HEK293 (cell line): ENCODE measurements at regions not wholly inside any gene's neighbourhood (a gene's known extent, or its start where the extent isn't known, plus 50 kb on each side); places are given as distances from the start of the nearest gene placed in this dataset.
A peak's percentile ranks its signal among the peaks of the same experiment; 100 is the strongest.

Experiments used
- CTCF ChIA-PET: fragments of 350-600 bp; formaldehyde crosslinking; extraction: SDS; loops from one replicate; lab custom pipeline; 2021; ENCODE audit warnings: antibody characterized with exemption; lab: Yijun Ruan, JAX
- POLR2A ChIA-PET: fragments of 300-600 bp; formaldehyde crosslinking; extraction: SDS; loops from one replicate; lab custom pipeline; 2020; ENCODE audit warnings: antibody characterized with exemption, inconsistent platforms; lab: Yijun Ruan, JAX
- H3K27ac ChIP-seq: fragments of 200-500 bp; sonication (Bioruptor generic); 2 replicates; pipeline ENCODE4 v1.5.1; 2014; ENCODE audit warnings: low read depth, low read length, control low read depth, inconsistent platforms; ENCODE audit errors: extremely low read depth
- H3K36me3 ChIP-seq, 2 experiments: fragments of 200-500 bp in 1 of 2; sonication (Bioruptor generic) in 1 of 2; 1 replicate in 1 of 2; 2 replicates in 1 of 2; pipeline ENCODE4 v1.5.1; 2014 to 2017; ENCODE audit warnings: inconsistent platforms in 2 of 2, low read length in 2 of 2; ENCODE audit not compliant: control insufficient read depth in 2 of 2, insufficient read depth in 1 of 2
- H3K4me1 ChIP-seq: fragments of 200-500 bp; sonication (Bioruptor generic); 2 replicates; pipeline ENCODE4 v1.5.1; 2014; ENCODE audit warnings: mild to moderate bottlenecking, low read length, inconsistent platforms; ENCODE audit not compliant: control insufficient read depth, insufficient read depth
- H3K4me3 ChIP-seq: 2 replicates; pipeline ENCODE4 v1.5.1; 2011; ENCODE audit warnings: low read depth, mild to moderate bottlenecking, control low read depth, low read length, moderate library complexity
- H3K9me3 ChIP-seq: fragments of 200-500 bp; sonication (Bioruptor generic); 2 replicates; pipeline ENCODE4 v1.5.1; 2014; ENCODE audit warnings: low read depth, low read length, inconsistent platforms; ENCODE audit not compliant: control insufficient read depth, insufficient read depth
- REPIN1 ChIP-seq: fragments of 450-650 bp; formaldehyde crosslinking; IDR thresholded peaks from 2 replicates; pipeline ENCODE4 v1.5.1; 2017; ENCODE audit warnings: missing biosample characterization, missing genetic modification characterization, low read depth
- ZBTB7A ChIP-seq: fragments of 450-650 bp; formaldehyde crosslinking; IDR thresholded peaks from 2 replicates; pipeline ENCODE4 v1.5.1; 2016; ENCODE audit warnings: low read depth, missing biosample characterization, missing genetic modification characterization
- ZBTB8A ChIP-seq: fragments of 450-650 bp; formaldehyde crosslinking; IDR thresholded peaks from 2 replicates; pipeline ENCODE4 v1.5.1; 2016; ENCODE audit warnings: missing biosample characterization, missing genetic modification characterization
- ZNF174 ChIP-seq: fragments of 450-650 bp; formaldehyde crosslinking; IDR thresholded peaks from 2 replicates; pipeline ENCODE4 v1.5.0; 2017; ENCODE audit warnings: missing biosample characterization, mild to moderate bottlenecking, missing genetic modification characterization
- ZNF223 ChIP-seq: fragments of 450-650 bp; formaldehyde crosslinking; IDR thresholded peaks from 2 replicates; pipeline ENCODE4 v1.5.1; 2016; ENCODE audit warnings: missing biosample characterization, missing genetic modification characterization
- ZNF341 ChIP-seq: fragments of 450-650 bp; formaldehyde crosslinking; IDR thresholded peaks from 2 replicates; pipeline ENCODE4; 2016; ENCODE audit warnings: low read depth, missing biosample characterization, missing genetic modification characterization
- ZNF350 ChIP-seq: fragments of 450-650 bp; formaldehyde crosslinking; IDR thresholded peaks from 2 replicates; pipeline ENCODE4 v1.5.0; 2017; ENCODE audit warnings: missing biosample characterization, mild to moderate bottlenecking, missing genetic modification characterization
- ZNF354C ChIP-seq: fragments of 450-650 bp; formaldehyde crosslinking; IDR thresholded peaks from 2 replicates; pipeline ENCODE4 v1.5.1; 2016; ENCODE audit warnings: missing biosample characterization, missing genetic modification characterization, low read depth, borderline replicate concordance
- ZNF404 ChIP-seq: fragments of 450-650 bp; formaldehyde crosslinking; IDR thresholded peaks from 2 replicates; pipeline ENCODE4 v1.5.1; 2017; ENCODE audit warnings: missing biosample characterization, missing genetic modification characterization
- ZNF555 ChIP-seq: fragments of 450-650 bp; formaldehyde crosslinking; conservative IDR thresholded peaks from 2 replicates; pipeline ENCODE4 v1.5.1; 2017; ENCODE audit warnings: missing biosample characterization, mild to moderate bottlenecking, missing genetic modification characterization, inconsistent platforms
- ZNF561 ChIP-seq: fragments of 450-650 bp; IDR thresholded peaks from 2 replicates; pipeline ENCODE4 v1.5.1; 2018; ENCODE audit warnings: missing biosample characterization, missing genetic modification characterization, borderline replicate concordance
- ZNF629 ChIP-seq: fragments of 450-650 bp; formaldehyde crosslinking; IDR thresholded peaks from 2 replicates; pipeline ENCODE4 v1.5.1; 2017; ENCODE audit warnings: missing biosample characterization, missing genetic modification characterization
- ZNF654 ChIP-seq: fragments of 450-650 bp; formaldehyde crosslinking; IDR thresholded peaks from 2 replicates; pipeline ENCODE4 v1.5.1; 2016; ENCODE audit warnings: low read depth, missing biosample characterization, missing genetic modification characterization
- ZNF776 ChIP-seq: fragments of 450-650 bp; formaldehyde crosslinking; IDR thresholded peaks from 2 replicates; pipeline ENCODE4 v1.5.0; 2017; ENCODE audit warnings: missing biosample characterization, missing genetic modification characterization, borderline replicate concordance
- TF ChIP-seq, protein P1 (sequence below): fragments of 450-650 bp; formaldehyde crosslinking; IDR thresholded peaks from 2 replicates; pipeline ENCODE4 v1.5.1; 2016; ENCODE audit warnings: missing biosample characterization, missing genetic modification characterization
- TF ChIP-seq, protein P2 (sequence below): fragments of 450-650 bp; formaldehyde crosslinking; IDR thresholded peaks from 2 replicates; pipeline ENCODE4 v1.5.1; 2016; ENCODE audit warnings: missing biosample characterization, missing genetic modification characterization, borderline replicate concordance
- TF ChIP-seq, protein P3 (sequence below): fragments of 450-650 bp; formaldehyde crosslinking; IDR thresholded peaks from 2 replicates; pipeline ENCODE4 v1.5.1; 2016; ENCODE audit warnings: missing biosample characterization, missing genetic modification characterization
- TF ChIP-seq, protein P4 (sequence below): fragments of 450-650 bp; formaldehyde crosslinking; IDR thresholded peaks from 2 replicates; pipeline ENCODE4 v1.5.1; 2016; ENCODE audit warnings: missing biosample characterization, missing genetic modification characterization
- TF ChIP-seq, protein P5 (sequence below): fragments of 450-650 bp; formaldehyde crosslinking; IDR thresholded peaks from 2 replicates; pipeline ENCODE4 v1.5.1; 2016; ENCODE audit warnings: missing biosample characterization, missing genetic modification characterization

DNA sequence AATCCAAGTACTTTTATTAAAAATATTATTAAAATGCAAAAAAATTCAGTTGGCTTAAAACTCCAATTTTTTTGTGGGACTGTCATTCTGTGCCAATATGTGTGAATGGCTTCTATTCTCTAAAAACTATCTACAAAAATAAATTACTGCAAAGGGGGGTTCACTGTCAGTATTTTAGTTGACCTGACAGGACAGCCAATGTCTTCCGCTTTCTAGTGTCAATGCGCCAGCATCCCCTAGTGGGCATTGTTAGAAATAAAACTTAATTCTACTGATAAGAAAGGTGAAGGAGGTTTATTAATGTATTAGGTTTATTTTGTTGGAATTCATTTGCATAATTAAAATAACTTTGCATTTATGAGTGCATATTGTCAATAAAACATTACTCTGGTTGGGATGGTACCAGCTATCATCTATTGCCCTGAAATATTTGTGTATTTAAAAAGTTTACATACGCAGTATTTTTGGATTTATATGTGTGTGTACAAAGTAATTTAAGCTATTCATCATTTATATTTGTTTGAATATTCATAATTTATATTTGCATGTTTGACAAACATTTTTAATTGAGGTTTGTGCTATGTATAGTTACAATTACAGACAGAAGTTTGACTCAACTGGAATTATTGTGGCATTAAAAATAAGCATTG is 527.2 kb downstream of the FLRT2 start:
- H3K9me3 ChIP-seq = no peaks in the 10 kb centered on the region
- no peaks in the 10 kb centered on the region for H3K4me1 ChIP-seq
- POLR2A ChIA-PET = no interaction called here
- H3K27ac ChIP-seq = no peak overlapping the region
- CTCF ChIA-PET = interaction anchor here (0.5 to 1.0 kb wide), 3 partner anchors 19 to 367 kb away, joined by 3 to 5 read pairs (median 3); no protein-coding TSS in a partner anchor
- TF ChIP-seq, protein P1, sequence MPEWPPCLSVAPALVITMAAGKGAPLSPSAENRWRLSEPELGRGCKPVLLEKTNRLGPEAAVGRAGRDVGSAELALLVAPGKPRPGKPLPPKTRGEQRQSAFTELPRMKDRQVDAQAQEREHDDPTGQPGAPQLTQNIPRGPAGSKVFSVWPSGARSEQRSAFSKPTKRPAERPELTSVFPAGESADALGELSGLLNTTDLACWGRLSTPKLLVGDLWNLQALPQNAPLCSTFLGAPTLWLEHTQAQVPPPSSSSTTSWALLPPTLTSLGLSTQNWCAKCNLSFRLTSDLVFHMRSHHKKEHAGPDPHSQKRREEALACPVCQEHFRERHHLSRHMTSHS (tag by site-specific recombination) = no peak
- TF ChIP-seq ZNF404 (no peak), ZNF223 (tag by site-specific recombination) (no peak), ZNF654 (tag by site-specific recombination) (peak; percentile 44), ZNF629 (tag by site-specific recombination) (no peak)
- TF ChIP-seq, protein P2, sequence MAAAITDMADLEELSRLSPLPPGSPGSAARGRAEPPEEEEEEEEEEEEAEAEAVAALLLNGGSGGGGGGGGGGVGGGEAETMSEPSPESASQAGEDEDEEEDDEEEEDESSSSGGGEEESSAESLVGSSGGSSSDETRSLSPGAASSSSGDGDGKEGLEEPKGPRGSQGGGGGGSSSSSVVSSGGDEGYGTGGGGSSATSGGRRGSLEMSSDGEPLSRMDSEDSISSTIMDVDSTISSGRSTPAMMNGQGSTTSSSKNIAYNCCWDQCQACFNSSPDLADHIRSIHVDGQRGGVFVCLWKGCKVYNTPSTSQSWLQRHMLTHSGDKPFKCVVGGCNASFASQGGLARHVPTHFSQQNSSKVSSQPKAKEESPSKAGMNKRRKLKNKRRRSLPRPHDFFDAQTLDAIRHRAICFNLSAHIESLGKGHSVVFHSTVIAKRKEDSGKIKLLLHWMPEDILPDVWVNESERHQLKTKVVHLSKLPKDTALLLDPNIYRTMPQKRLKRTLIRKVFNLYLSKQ (tag by site-specific recombination) = no peak
- TF ChIP-seq, protein P3, sequence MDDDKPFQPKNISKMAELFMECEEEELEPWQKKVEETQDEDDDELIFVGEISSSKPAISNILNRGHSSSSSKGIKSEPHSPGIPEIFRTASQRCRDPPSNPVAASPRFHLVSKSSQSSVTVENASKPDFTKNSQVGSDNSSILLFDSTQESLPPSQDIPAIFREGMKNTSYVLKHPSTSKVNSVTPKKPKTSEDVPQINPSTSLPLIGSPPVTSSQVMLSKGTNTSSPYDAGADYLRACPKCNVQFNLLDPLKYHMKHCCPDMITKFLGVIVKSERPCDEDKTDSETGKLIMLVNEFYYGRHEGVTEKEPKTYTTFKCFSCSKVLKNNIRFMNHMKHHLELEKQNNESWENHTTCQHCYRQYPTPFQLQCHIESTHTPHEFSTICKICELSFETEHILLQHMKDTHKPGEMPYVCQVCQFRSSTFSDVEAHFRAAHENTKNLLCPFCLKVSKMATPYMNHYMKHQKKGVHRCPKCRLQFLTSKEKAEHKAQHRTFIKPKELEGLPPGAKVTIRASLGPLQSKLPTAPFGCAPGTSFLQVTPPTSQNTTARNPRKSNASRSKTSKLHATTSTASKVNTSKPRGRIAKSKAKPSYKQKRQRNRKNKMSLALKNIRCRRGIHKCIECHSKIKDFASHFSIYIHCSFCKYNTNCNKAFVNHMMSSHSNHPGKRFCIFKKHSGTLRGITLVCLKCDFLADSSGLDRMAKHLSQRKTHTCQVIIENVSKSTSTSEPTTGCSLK (tag by site-specific recombination) = no peak
- H3K4me3 ChIP-seq = no peak overlapping the region
- no peaks in the 10 kb centered on the region for H3K36me3 ChIP-seq

DNA sequence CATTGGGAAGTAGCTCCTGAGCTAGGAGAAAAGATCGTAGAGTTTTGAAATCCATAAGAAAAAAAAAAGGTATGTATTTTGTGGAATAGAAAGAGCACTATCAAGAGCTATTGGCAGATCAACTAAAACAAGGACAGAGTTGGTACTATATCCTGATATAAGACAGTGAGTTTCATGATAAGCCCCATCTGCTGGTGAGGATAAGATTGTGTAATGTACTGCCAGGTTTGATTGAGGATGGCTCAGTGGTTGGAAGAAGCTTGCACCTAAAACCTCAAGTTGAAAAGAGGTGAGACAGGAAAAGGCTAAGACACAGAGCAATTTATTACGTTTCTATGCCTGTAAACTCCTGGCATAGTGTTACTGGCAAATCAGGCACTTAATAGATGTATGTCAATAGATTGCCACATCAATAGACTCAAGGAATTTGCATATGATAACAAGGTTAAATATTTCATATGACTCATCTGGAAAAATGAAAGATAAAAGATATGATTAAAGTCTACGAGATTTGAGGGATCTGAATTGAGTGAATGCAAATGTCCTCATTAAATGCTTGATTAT is 525.6 kb downstream of the FLRT2 start:
- Histone ChIP-seq H3K36me3 (no peaks in the 10 kb centered on the region), H3K4me3 (no peak overlapping the region), H3K27ac (no peak overlapping the region), H3K4me1 (no peaks in the 10 kb centered on the region), H3K9me3 (no peaks in the 10 kb centered on the region)
- CTCF ChIA-PET = interaction anchor here (0.7 to 0.8 kb wide), 2 partner anchors 8 to 183 kb away, joined by 3 to 4 read pairs; no protein-coding TSS in a partner anchor
- POLR2A ChIA-PET = no interaction called here
- TF ChIP-seq ZNF555 (tag by site-specific recombination) = no peak
- TF ChIP-seq, protein P4, sequence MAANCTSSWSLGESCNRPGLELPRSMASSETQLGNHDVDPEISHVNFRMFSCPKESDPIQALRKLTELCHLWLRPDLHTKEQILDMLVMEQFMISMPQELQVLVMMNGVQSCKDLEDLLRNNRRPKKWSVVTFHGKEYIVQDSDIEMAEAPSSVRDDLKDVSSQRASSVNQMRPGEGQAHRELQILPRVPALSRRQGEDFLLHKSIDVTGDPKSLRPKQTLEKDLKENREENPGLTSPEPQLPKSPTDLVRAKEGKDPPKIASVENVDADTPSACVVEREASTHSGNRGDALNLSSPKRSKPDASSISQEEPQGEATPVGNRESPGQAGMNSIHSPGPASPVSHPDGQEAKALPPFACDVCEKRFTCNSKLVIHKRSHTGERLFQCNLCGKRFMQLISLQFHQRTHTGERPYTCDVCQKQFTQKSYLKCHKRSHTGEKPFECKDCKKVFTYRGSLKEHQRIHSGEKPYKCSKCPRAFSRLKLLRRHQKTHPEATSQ = no peak
- no peak for TF ChIP-seq ZNF350 (tag by site-specific recombination)
- TF ChIP-seq ZBTB7A = no peak
- TF ChIP-seq, protein P5, sequence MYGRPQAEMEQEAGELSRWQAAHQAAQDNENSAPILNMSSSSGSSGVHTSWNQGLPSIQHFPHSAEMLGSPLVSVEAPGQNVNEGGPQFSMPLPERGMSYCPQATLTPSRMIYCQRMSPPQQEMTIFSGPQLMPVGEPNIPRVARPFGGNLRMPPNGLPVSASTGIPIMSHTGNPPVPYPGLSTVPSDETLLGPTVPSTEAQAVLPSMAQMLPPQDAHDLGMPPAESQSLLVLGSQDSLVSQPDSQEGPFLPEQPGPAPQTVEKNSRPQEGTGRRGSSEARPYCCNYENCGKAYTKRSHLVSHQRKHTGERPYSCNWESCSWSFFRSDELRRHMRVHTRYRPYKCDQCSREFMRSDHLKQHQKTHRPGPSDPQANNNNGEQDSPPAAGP (tag by site-specific recombination) = no peak
- TF ChIP-seq ZNF341 (tag by site-specific recombination) = no peak
- TF ChIP-seq, protein P3 (tag by site-specific recombination) = no peak
- no peak for TF ChIP-seq ZBTB8A
- no peak for TF ChIP-seq ZNF561
- no peak for TF ChIP-seq ZNF776 (tag by site-specific recombination)
- TF ChIP-seq ZNF174 = no peak
- no peak for TF ChIP-seq REPIN1 (tag by site-specific recombination)
- no peak for TF ChIP-seq ZNF354C
